CD14-positive monocyte (primary cell): ENCODE measurements at regions not wholly inside any gene's neighbourhood (a gene's known extent, or its start where the extent isn't known, plus 50 kb on each side); places are given as distances from the start of the nearest gene placed in this dataset.

ENCODE experiments used
- DNase-seq, 3 donors: peaks; one replicate each; pipeline ENCODE4 v3.0.0-alpha.2; 2011 to 2022
- H2AFZ ChIP-seq: 2 replicates; pipeline ENCODE4 v1.6.0; 2012; ENCODE audit warnings: mild to moderate bottlenecking, low read depth, low read length, inconsistent platforms; ENCODE audit not compliant: insufficient read depth, poor library complexity, severe bottlenecking
- H3K27ac ChIP-seq, 2 donors: 1 replicate in 1 of 2; 2 replicates in 1 of 2; pipeline ENCODE4 v1.5.1; 2012 to 2013; ENCODE audit warnings: low read length in 2 of 2, control low read depth in 1 of 2, inconsistent platforms in 1 of 2, low read depth in 1 of 2, mild to moderate bottlenecking in 1 of 2
- H3K27me3 ChIP-seq, 2 donors: one replicate each; pipeline versions ENCODE4 v1.6.0 to v1.6.1; 2011 to 2013; ENCODE audit warnings: low read length in 2 of 2; ENCODE audit not compliant: control insufficient read depth in 2 of 2, insufficient read depth in 2 of 2
- H3K36me3 ChIP-seq, 2 donors: replicated peaks in 1 of 2; 1 replicate in 1 of 2; 2 replicates in 1 of 2; pipeline versions ENCODE4 v1.5.1 to v1.6.1; 2012 to 2013; ENCODE audit warnings: low read length in 2 of 2, control low read depth in 1 of 2, inconsistent platforms in 1 of 2, mild to moderate bottlenecking in 1 of 2; ENCODE audit not compliant: insufficient read depth in 2 of 2, control insufficient read depth in 1 of 2
- H3K4me1 ChIP-seq, 2 donors: 1 replicate in 1 of 2; 2 replicates in 1 of 2; pipeline versions ENCODE4 v1.5.1 to v1.6.1; 2012 to 2013; ENCODE audit warnings: low read length in 2 of 2, control low read depth in 1 of 2, inconsistent platforms in 1 of 2, mild to moderate bottlenecking in 1 of 2, moderate library complexity in 1 of 2; ENCODE audit not compliant: insufficient read depth in 2 of 2, control insufficient read depth in 1 of 2
- H3K4me2 ChIP-seq: replicated peaks from 2 replicates; pipeline ENCODE3; 2012; ENCODE audit warnings: low read length, moderate library complexity, mild to moderate bottlenecking; ENCODE audit not compliant: poor library complexity, severe bottlenecking; ENCODE audit errors: extremely low read depth
- H3K4me3 ChIP-seq, 3 experiments: fragments of 200-600 bp in 1 of 3; sonication (generic) in 1 of 3; replicated peaks in 1 of 3; 1 replicate in 2 of 3; 2 replicates in 1 of 3; pipeline ENCODE4 v1.5.1; 2011 to 2013; ENCODE audit warnings: low read length in 3 of 3, mild to moderate bottlenecking in 3 of 3, control low read depth in 2 of 3, low read depth in 2 of 3, inconsistent platforms in 1 of 3, moderate library complexity in 1 of 3
- H3K79me2 ChIP-seq: 2 replicates; pipeline ENCODE4 v1.6.0; 2012; ENCODE audit warnings: mild to moderate bottlenecking, control low read depth, inconsistent platforms, low read length, moderate library complexity; ENCODE audit not compliant: insufficient read depth
- H3K9ac ChIP-seq: 2 replicates; pipeline ENCODE4 v1.6.0; 2017; ENCODE audit warnings: low read length, mild to moderate bottlenecking; ENCODE audit not compliant: insufficient read depth, poor library complexity, severe bottlenecking
- H3K9me3 ChIP-seq, 2 donors: replicated peaks in 1 of 2; 1 replicate in 1 of 2; 2 replicates in 1 of 2; pipeline versions ENCODE4 v1.5.1 to v1.6.1; 2012 to 2013; ENCODE audit warnings: low read length in 2 of 2, control low read depth in 1 of 2; ENCODE audit not compliant: control insufficient read depth in 1 of 2, insufficient read depth in 1 of 2
- H4K20me1 ChIP-seq: 2 replicates; pipeline ENCODE4 v1.6.0; 2012; ENCODE audit warnings: mild to moderate bottlenecking, low read length, control low read depth, moderate library complexity; ENCODE audit not compliant: insufficient read depth
- H3K27ac Mint-ChIP-seq, 7 donors: one replicate each; pipeline ENCODE4 v1.8.0; 2020; ENCODE audit warnings: mild to moderate bottlenecking in 7 of 7, mixed read lengths in 7 of 7, moderate library complexity in 6 of 7, inconsistent platforms in 2 of 7
- H3K27me3 Mint-ChIP-seq, 3 donors: one replicate each; pipeline ENCODE4 v1.8.0; 2021 to 2022; ENCODE audit warnings: low read depth in 3 of 3, mild to moderate bottlenecking in 3 of 3, mixed read lengths in 3 of 3, moderate library complexity in 3 of 3, inconsistent platforms in 1 of 3
- H3K36me3 Mint-ChIP-seq, 2 donors: one replicate each; pipeline ENCODE4 v1.8.0; 2020; ENCODE audit warnings: mixed read lengths in 2 of 2, inconsistent platforms in 1 of 2, mild to moderate bottlenecking in 1 of 2
- H3K4me1 Mint-ChIP-seq: one replicate; pipeline ENCODE4 v1.8.0; 2020; ENCODE audit warnings: mild to moderate bottlenecking, mixed read lengths
- H3K4me3 Mint-ChIP-seq, 2 donors: one replicate each; pipeline ENCODE4 v1.8.0; 2020; ENCODE audit warnings: mild to moderate bottlenecking in 2 of 2, mixed read lengths in 2 of 2, moderate library complexity in 1 of 2
- H3K9me3 Mint-ChIP-seq, 7 donors: one replicate each; pipeline ENCODE4 v1.8.0; 2020 to 2022; ENCODE audit warnings: mixed read lengths in 7 of 7, mild to moderate bottlenecking in 6 of 7, moderate library complexity in 6 of 7, inconsistent platforms in 2 of 7
- CTCF ChIP-seq: fragments of 200-600 bp; IDR thresholded peaks from one replicate; pipeline ENCODE4 v1.8.0; 2022; ENCODE audit warnings: antibody characterized with exemption, mild to moderate bottlenecking
- WGBS: methylation state at CpG from one replicate; pipeline ENCODE4 v1.1.5; 2013; ENCODE audit warnings: missing lambda C conversion rate; ENCODE audit not compliant: insufficient coverage; 5-methylcytosine and 5-hydroxymethylcytosine counted together
- intact Hi-C, 2 donors: fragments of 100-400 bp; cut with micrococcal nuclease; formaldehyde crosslinking; loops; one replicate each; pipeline versions ENCODE4 v1.15.0 to v1.15.1; 2023

DNA sequence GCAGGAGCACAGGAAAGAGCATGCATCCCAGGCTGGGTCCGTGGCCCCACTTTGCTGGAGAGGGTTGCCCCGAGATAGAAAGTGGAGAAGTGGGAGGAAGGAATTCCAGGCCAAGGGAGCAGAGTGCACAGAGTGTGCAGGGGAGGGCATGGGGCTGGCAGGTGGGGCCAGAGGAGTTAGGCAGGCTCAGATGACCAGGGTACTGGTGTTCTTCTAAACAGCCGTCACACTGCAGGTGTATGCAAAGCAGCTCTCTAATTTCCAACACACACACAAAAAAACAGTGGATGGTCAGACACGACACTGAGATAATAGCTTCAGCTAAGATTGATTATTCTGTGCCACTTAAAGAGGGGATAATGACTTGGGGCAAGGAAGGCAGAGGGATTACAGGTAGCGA is 212.2 kb downstream of the MTRR start:
- Mint-ChIP-seq H3K4me1 (no peaks in the 10 kb centered on the region), H3K27me3 (peaks cover 0 to 4% (median 1%) of the 10 kb centered on the region in 3 donors), H3K9me3 (peaks cover 3 to 18% (median 5%) of the 10 kb centered on the region in 7 donors), H3K36me3 (no peaks in the 10 kb centered on the region), H3K4me3 (no peak overlapping the region), H3K27ac (peak overlapping the region in 1 of 7 donors; percentile 2)
- DNase-seq, result no peak
- Histone ChIP-seq H3K4me1 (no peaks in the 10 kb centered on the region), H3K9ac (no peak overlapping the region), H3K36me3 (no peaks in the 10 kb centered on the region), H3K79me2 (no peaks in the 10 kb centered on the region), H3K4me3 (no peak overlapping the region), H3K27me3 (no peaks in the 10 kb centered on the region), H3K27ac (no peak overlapping the region), H2AFZ (no peak overlapping the region), H4K20me1 (no peaks in the 10 kb centered on the region), H3K4me2 (no peak overlapping the region), H3K9me3 (peaks cover 0 to 10% of the 10 kb centered on the region in 2 donors)
- TF ChIP-seq CTCF, result no peak
- intact Hi-C loops, result no loop called here
- 78% methylated on average over 3 of the region's 5 CpGs for WGBS

DNA sequence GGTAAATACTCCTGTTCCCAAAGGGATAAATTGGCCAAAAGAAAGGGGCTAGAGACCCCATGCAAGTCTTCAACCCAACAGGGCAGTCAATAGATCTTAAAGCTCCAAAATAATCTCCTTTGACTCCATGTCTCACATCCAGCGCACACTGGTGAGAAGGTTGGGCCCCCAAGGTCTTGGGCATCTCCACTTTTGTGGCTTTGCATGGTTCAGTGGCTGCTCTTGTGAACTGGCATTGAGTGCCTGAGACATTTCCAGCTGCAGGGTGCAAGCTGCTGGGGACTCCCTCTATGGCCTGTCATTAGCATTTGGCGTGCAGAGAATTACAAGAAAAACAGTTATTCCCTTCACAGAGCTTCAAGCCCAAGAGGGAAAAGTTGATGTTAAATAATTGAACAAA is 224.7 kb downstream of the MTRR start:
- 78% methylated on average over 1 of the region's 2 CpGs for WGBS
- H2AFZ ChIP-seq, result no peak overlapping the region
- H3K4me2 ChIP-seq, result no peak overlapping the region
- H4K20me1 ChIP-seq, result no peaks in the 10 kb centered on the region
- intact Hi-C loops, result no loop called here
- Mint-ChIP-seq H3K27me3 (no peaks in the 10 kb centered on the region), H3K36me3 (no peaks in the 10 kb centered on the region), H3K27ac (no peak overlapping the region), H3K9me3 (peaks cover 9 to 39% (median 15%) of the 10 kb centered on the region in 7 donors), H3K4me1 (no peaks in the 10 kb centered on the region), H3K4me3 (no peak overlapping the region)
- H3K9me3 ChIP-seq, result peaks cover 15 to 28% of the 10 kb centered on the region in 2 donors
- H3K79me2 ChIP-seq, result no peaks in the 10 kb centered on the region
- H3K27ac ChIP-seq, result no peak overlapping the region
- no peak for DNase-seq
- no peak overlapping the region for H3K4me3 ChIP-seq
- no peaks in the 10 kb centered on the region for H3K27me3 ChIP-seq
- no peaks in the 10 kb centered on the region for H3K36me3 ChIP-seq
- no peak overlapping the region for H3K9ac ChIP-seq
- no peaks in the 10 kb centered on the region for H3K4me1 ChIP-seq
- no peak for TF ChIP-seq CTCF
